GM18508 (cell line): ENCODE measurements at regions not wholly inside any gene's neighbourhood (a gene's known extent, or its start where the extent isn't known, plus 50 kb on each side); places are given as distances from the start of the nearest gene placed in this dataset.
A peak's percentile ranks its signal among the peaks of the same experiment; 100 is the strongest.

Source experiments
- ATAC-seq: cut with Tn5 transposase; IDR thresholded peaks from one replicate; pipeline ENCODE4 v1.9.1; 2021; ENCODE audit warnings: moderate number of reproducible peaks; ENCODE audit not compliant: insufficient read depth, unreplicated experiment

- no peak for ATAC-seq
Observed at GRCh38 chr10:4546931-4547330, 279.1 kb upstream of the AKR1E2 start.

GRCh38 chr10:4546500-4546899 lies 279.5 kb upstream of the AKR1E2 start:
- no peak for ATAC-seq

DNA sequence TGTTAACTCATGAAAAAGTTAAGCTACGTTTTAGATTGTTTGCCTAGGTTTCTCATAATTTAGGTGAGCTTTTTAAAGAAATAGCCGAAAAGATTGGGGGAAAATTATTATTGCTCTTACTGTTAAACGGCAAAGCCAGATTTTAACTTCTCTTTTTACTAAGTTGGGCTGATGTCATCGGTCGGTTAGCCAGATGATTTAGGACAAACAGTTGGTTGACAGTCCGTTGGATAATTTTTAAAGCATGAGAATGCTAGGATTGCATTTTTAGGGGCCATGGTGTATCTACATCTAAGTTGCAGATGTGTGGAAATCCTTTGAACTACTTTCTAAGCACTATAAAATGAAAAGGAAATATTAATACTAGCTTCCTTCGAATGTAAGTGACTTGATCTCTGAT lies 280.9 kb upstream of the AKR1E2 start:
- ATAC-seq: no peak

GRCh38 chr10:4543938-4544533 lies 282.0 kb upstream of the AKR1E2 start:
- no peak for ATAC-seq

GRCh38 chr10:4541292-4541691 lies 284.7 kb upstream of the AKR1E2 start:
- no peak for ATAC-seq

DNA sequence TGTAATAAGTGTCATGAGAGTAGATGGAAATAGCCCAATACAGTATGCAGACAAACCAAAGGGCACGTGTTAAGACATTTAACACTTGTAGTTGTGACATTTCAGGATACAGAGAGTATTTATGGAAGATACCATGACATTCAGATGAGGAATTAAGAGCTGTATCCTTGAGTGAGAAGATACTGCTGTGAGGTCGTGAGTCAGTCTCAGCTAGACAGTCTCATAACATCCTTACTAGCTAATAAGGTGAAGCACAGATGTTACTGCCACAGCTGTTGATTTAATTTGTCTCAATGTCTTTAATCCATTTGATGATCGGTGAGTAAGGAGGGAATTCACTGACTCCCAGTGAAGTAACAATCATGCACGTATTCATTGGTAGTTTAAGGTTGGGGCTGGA lies 288.0 kb upstream of the AKR1E2 start:
- ATAC-seq: no peak

DNA sequence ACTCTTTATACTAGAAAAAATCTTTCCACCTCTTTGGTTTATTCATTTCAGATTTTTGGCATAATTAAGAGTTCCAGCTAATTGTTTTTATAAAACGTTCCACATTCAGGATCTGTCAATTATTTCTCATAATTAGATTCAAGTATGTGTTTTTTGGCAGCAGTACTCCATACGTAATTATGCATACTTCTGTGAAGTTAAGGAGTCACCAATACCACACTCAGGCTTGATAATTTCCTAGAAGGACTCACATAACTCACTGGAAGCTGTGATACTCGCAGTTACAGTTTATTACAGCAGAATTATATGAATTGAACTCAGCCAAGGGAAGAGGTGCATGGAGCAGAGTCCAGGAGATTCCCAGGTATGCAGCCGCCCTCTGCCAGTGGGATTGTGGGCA lies 290.5 kb upstream of the AKR1E2 start:
- ATAC-seq: no peak

DNA sequence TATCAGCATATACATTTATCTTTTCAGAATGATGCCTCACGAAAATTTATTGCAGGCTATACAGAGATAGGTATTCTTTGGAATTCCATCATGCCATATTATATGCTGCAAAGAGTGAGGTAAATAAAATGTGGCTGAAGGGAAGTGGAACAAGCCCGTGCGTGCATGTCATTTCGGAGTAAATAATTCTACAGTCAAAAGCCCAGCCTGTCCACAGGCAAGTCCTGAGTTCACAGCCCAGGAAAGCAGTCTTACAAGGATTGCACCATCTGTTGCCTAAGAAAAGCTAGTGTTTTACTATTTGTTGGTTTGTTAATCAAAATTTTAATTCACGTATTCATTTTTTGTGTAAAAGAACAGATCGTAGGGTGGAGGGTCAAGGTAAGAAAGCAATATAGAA lies 292.4 kb upstream of the AKR1E2 start:
- ATAC-seq: no peak

- no peak for ATAC-seq
Observed at GRCh38 chr10:4532976-4533375, 293.0 kb upstream of the AKR1E2 start.

DNA sequence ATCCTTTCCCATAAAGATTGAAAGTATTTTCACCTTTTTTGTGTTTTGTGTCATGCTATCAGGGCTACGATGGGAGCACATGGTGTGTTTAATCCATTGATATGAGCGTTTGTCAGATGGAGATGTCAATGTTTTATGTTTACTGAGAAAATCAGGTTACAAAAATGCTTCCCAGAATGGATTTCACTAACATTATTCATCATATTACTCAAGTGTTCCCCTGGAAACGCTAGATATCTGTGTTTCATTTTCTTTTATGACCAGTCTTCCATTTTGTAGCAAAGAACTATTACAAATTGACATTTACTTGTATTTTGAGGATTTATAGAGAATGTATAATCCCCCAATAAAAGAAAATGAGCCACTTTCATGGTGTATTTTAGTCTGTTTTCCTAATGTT lies 293.5 kb upstream of the AKR1E2 start:
- no peak for ATAC-seq

- no peak for ATAC-seq
Observed at GRCh38 chr10:4532011-4532410, 294.0 kb upstream of the AKR1E2 start.

GRCh38 chr10:4529266-4529665 lies 296.7 kb upstream of the AKR1E2 start:
- ATAC-seq: no peak

DNA sequence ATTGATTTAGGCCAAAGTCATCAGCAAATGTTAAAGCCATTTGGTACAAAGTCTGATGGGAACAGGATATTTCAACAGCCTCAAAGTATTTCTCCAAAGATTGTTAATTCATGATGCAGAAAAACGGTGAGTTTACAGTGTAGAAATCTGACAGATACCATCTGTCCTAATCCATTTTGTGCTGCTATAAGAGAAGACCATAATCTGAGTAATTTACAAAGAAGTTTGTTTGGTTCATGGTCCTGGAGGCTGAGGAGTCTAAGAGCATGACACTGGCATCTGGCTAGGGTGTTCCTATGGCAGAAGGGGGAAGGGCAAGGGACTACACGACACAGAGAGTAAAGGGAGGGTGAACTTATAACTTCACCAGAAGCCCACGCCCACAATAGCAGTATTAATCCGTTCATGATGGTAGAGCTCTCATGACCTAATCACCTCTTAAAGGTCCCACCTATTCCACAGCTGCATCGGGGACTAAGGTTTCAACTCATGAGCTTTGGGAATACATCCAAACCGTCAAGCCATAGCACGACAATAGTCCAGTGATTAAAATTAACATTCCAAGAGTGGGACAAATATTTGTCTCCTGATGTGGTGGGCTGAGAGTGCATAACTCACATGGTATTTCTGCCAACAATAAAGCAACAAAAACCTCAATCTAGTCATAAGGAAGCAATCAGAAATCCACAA lies 298.6 kb upstream of the AKR1E2 start:
- no peak for ATAC-seq

GRCh38 chr10:4526311-4526731 lies 299.7 kb upstream of the AKR1E2 start:
- no peak for ATAC-seq

DNA sequence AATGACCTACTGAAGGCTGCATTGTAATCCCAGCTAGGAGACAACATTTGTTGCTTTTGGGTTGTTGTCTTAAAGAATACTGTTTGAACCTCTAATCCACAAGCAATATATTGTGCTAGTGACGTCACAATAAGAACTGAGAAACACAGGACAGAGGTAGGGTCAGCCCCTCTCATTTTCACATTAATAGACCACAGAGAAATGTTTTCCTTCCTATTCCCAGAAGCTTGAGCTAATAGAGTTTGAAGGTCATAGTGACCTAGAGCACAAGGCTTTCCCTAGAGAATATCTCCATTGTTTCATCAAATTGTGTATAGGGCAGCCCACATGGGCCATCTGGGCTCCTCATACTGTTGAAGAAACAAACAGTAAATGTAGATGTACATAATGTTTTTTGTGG lies 300.9 kb upstream of the AKR1E2 start:
- ATAC-seq: no peak

DNA sequence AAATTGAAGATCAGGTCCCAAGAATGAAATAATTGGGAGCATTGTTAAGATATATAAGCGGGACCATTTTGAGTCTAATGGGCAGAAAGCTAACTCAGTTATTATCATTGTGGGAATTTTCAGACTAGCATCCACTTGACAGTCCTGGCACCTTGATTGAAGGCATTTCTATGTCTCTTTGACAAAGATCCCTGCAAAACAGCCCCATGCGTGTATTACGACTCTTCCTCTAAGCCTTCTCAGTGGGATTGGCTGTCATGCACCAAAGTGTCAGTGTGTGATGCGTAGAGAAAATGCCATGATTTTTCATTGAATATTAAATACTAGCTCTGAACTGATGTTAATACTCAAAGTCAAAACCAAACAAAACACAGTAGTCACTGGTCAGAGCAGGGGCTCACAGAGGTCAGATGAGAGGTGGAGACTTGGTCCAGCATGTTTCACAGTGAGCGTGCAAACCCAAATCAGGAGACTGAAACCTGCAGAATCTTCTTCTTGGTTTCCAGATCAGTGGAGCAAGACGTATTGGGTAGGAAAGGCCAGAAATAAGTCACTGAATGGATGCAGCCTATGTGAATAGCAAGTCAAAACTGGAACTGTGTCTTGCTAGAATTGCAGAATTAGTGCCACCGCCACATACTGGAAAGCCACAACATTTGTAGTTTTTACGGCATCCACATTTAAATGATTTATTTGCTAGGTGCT lies 303.6 kb upstream of the AKR1E2 start:
- ATAC-seq: peak; percentile 80

- ATAC-seq: no peak
Observed at GRCh38 chr10:4519658-4520402, 306.2 kb upstream of the AKR1E2 start.

GRCh38 chr10:4517746-4518145 lies 308.3 kb upstream of the AKR1E2 start:
- no peak for ATAC-seq

DNA sequence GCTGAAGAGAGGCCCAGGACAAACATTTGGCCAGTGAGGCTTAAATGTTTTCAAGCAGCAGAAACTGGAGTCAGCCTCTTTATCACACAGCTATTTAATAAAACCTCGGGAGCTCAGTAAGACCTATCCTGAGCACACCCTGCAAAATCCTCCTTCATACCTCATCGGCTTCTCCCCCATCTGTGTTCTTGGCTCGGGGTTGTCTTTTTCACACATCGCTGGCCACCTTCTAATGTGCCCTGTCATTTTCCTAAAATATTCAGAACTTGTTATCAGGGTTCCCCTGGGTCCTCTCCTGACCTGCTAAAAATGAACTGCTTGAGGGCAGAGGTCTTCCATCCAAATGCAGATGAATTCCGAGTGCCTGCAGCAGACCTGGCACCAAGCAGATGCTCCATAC lies 310.3 kb upstream of the AKR1E2 start:
- ATAC-seq: no peak

DNA sequence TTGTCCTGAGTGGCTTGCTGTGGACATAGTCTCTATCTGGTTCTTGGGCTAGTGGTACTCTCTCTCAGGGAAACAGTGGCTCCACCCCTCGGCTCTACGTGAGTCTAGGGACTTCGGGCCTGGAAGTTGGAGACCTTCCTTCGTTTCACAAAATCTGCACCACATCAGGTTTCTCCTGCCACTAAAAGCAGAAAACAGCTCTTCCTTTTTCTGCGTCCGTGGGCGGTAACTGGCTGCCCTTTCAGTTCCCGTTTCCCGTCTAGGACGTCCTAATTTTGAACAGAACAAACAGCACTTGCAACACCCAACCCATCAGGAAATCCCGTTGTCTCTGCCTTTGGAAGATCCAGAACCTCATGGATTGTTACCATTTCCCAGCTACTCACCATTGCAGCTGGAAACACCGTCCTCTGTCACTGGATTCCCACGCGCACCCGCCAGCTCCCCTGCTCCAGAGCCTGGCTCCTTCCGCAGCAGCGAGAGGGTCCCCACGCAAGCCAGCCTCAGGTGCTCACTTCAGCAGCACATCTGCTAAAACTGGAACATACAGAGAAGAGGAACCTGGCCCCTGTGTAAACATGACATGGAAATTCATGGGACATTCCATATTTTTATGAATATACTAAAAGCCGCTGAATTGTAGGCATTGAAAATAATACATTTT lies 311.4 kb upstream of the AKR1E2 start:
- ATAC-seq: no peak
